HG03571 (cell line): ENCODE measurements at regions not wholly inside any gene's neighbourhood (a gene's known extent, or its start where the extent isn't known, plus 50 kb on each side); places are given as distances from the start of the nearest gene placed in this dataset.
"Not testable (repeated sequence)": the region's sequence is repeated elsewhere in the genome, so short reads cannot be mapped to it uniquely, and the experiment has no call there.

Source experiments
- ATAC-seq: cut with Tn5 transposase; IDR thresholded peaks from one replicate; pipeline ENCODE4 v1.9.1; 2021; ENCODE audit not compliant: unreplicated experiment

DNA sequence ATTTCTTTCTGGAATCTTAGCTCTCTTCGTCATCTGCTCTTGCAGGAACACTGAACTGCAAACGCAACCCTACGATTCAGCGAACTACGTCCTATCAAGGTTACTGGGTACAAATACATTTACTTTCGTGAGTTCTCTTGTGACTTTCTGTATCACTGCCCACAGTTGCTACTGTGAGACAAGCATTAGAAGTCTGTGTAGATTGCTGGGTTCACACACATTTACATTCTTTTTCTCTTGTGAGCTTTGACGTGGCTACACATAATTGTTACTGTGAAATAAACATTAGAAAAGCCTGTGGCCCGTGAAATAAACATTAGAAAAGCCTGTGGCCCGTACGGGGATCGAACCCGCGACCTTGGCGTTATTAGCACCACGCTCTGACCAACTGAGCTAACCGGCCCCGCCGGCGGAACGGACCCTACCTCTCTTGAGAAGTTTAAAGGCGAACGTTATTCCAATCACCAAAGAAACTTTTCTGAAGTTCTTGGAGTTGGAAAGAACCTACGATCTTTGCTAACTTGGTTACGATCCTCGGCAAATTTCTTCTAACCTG is 61.2 kb upstream of the ZNF322 start:
- not testable (repeated sequence) for ATAC-seq

DNA sequence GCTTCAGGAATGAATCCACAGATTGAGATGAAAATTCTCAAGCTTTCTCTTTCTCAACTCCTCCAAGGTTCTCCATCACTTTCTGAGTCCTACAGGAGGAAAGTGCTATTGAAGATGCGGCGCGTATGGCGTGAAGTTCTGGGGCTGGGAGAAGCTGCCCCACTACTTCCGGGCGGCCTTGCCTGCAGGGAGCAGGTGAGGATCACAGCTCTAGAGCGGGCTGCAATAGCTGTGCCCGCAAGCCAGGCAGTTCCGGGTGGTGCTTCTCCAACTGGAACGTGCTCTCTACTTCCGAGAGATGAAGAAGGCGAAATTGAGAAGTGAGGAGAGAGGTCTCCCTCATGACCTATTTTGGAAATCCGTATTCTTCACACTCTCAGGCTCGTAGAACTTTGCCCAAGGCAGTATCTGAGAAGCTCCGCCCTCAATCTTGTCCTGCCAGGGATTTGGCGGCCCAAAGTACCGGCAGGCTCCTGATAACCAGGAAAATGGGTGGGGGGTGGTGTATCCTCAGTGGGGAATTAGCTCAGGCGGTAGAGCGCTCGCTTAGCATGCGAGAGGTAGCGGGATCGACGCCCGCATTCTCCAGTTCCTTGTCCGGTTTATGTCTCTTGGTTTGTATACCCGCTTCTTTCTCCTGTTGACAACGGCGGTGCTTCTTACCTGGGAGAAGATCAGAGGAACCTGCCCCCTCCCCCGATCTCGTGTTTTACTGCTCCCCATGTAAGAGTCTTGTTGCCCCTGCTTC is 70.6 kb upstream of the ZNF322 start:
- ATAC-seq: not testable (repeated sequence)

- not testable (repeated sequence) for ATAC-seq
Observed at GRCh38 chr6:26734776-26735472, 75.4 kb upstream of the ZNF322 start.

DNA sequence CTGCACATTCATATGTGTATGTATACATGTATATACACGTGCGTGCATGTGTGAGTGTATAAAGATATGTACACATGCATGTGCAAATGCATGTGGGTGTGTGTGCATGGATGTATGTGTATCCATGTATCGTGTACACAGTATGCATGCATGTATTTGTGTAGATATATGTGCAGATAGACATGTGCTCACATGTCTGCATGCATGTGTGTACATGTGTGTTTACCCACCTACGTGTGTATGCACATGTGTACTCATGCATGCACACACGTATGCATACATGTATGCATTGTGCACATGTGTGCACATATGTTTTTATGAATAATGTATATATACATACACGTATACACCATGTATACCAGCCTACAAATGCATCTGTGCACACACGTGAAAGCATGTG is 80.3 kb upstream of the ZNF322 start:
- no peak for ATAC-seq

GRCh38 chr6:26743157-26743821 is 83.7 kb upstream of the ZNF322 start:
- ATAC-seq: no peak

DNA sequence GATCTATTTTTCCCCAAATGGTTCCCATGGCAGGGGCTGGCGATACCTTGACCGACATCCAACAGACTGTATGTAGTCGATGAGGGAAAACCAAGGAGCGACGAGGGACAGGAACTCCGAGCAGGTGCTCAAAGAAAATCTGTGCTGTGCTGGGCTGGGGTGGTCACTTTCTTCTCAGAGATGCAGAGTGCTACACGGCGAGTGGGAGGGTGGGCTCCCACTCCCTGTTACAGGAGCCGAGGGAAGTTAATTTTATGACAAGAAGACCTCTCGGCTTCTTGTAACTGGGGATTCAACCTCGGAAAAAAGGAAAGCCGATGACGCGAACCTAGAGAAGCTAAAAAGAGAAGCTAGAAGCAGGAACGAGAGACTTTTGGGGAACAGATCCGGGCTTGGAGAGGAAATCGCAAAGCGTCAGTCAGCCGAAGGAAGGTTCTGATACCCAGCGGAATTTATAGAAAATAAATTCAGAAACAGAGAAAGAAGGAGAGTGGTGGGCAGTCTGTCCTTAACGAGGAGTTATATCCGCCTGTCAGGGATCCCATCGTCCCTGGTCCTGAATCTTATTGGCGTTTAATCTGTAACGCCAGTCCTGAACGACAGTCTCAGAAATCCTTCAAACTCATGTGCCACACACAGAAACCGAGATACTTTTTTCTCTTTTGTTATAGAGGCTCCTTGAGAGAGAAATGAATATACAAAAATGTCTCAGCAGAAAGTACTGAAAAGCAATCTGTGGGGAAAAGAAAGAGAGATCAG is 84.6 kb upstream of the ZNF322 start:
- ATAC-seq: no peak

- ATAC-seq: not testable (repeated sequence)
Observed at GRCh38 chr6:26744837-26745282, 85.3 kb upstream of the ZNF322 start.

GRCh38 chr6:26745964-26746363 is 86.4 kb upstream of the ZNF322 start:
- not testable (repeated sequence) for ATAC-seq

DNA sequence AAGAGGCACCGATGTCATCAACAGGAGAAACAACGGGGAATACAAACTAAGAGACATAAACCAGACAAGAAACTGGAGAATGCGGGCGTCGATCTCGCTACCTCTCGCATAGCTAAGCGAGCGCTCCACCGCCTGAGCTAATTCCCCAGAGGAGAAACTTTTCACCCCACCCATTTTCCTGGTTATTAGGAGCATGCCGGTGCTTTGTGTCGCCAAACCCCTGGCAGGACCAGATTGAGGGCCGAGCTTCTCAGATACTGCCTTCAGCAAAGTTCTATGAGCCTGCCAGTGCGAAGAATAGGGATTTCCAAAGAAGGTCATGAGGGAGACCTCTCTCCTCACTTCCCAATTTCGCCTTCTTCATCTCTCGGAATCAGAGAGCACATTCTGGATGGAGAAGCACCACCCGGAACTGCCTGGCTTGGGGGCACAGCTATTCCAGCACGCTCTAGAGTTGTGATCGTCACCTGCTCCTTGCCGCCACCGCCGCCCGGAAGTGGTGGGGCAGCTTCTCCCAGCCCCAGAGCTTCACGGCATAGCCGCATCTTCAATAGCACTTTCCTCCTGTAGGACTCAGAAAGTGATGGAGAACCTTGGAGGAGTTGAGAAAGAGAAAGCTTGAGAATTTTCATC is 89.7 kb upstream of the ZNF322 start:
- not testable (repeated sequence) for ATAC-seq

- not testable (repeated sequence) for ATAC-seq
Observed at GRCh38 chr6:26749759-26750126, 90.2 kb upstream of the ZNF322 start.

- ATAC-seq: no peak
Observed at GRCh38 chr6:26754212-26754611, 94.7 kb upstream of the ZNF322 start.

GRCh38 chr6:26754801-26755200 is 95.3 kb upstream of the ZNF322 start:
- not testable (repeated sequence) for ATAC-seq

DNA sequence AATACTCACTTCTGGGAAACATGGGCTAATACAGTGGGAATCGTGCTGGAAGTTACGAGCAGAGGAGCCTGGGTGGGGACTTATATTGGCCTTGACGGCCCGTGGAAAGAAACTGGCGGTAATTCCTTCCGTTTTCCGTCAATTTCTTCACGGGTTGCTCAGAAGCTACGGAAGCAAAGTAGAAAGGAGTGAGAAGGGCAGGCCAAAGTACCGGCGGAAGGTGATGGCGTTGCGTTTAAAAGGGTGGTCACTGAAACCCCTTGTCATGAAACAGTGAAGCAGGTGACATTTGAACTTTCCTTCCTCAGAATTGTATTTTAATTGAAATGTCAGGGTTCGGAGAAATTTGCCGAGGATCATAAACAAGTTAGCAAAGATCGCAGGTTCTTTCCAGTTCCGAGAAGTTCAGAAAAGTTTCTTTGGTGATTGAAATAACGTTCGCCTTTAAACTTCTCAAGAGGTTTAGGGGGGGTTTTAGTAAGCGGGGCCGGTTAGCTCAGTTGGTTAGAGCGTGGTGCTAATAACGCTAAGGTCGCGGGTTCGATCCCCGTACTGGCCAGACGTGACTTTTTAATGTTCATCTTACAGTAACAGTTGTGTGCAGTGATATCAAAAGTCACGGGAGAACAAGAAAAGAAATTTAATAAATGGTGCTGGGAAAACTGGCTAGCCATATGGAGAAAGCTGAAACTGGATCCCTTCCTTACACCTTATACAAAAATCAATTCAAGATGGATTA is 96.7 kb upstream of the ZNF322 start:
- not testable (repeated sequence) for ATAC-seq

- not testable (repeated sequence) for ATAC-seq
Observed at GRCh38 chr6:26766203-26766902, 106.8 kb upstream of the ZNF322 start.

- ATAC-seq: not testable (repeated sequence)
Observed at GRCh38 chr6:26770941-26771666, 111.6 kb upstream of the ZNF322 start.

GRCh38 chr6:26773414-26773813 is 113.9 kb upstream of the ZNF322 start:
- not testable (repeated sequence) for ATAC-seq

DNA sequence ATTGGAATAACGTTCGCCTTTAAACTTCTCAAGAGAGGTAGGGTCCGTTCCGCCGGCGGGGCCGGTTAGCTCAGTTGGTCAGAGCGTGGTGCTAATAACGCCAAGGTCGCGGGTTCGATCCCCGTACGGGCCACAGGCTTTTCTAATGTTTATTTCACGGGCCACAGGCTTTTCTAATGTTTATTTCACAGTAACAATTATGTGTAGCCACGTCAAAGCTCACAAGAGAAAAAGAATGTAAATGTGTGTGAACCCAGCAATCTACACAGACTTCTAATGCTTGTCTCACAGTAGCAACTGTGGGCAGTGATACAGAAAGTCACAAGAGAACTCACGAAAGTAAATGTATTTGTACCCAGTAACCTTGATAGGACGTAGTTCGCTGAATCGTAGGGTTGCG is 121.0 kb upstream of the ZNF322 start:
- not testable (repeated sequence) for ATAC-seq
